Panc1 (cell line): ENCODE measurements at regions not wholly inside any gene's neighbourhood (a gene's known extent, or its start where the extent isn't known, plus 50 kb on each side); places are given as distances from the start of the nearest gene placed in this dataset.

ENCODE experiments used
- ATAC-seq: fragments of 200-7000 bp; cut with Tn5 transposase; 2 replicates; pipeline ENCODE4 v1.9.1; 2020; ENCODE audit warnings: mild to moderate bottlenecking, moderate library complexity
- BruUV-seq: library from RNA; stranded (reverse); fragments of 400-500 nt; replicated peaks from 2 replicates; lab custom pipeline; 2021; lab: Mats Ljungman, UMichigan
- CTCF ChIA-PET: fragments of 300-600 bp; sonication (Branson Sonifier 250); formaldehyde crosslinking; loops from one replicate; lab custom pipeline; 2022; ENCODE audit warnings: antibody characterized with exemption; lab: Charles Lee
- POLR2A ChIA-PET: fragments of 300-600 bp; sonication (Branson Sonifier 250); formaldehyde crosslinking; loops from one replicate; lab custom pipeline; 2022; ENCODE audit warnings: antibody characterized with exemption; lab: Charles Lee
- DNase-seq: peaks from one replicate; pipeline ENCODE4 v3.0.0-alpha.2; 2010; ENCODE audit warnings: low read depth, low spot score
- H3K27ac ChIP-seq: 2 replicates; pipeline ENCODE4 v1.5.1; 2011; ENCODE audit warnings: mild to moderate bottlenecking, low read length, inconsistent platforms
- H3K27me3 ChIP-seq: fragments of 200-500 bp; sonication (Bioruptor generic); 2 replicates; pipeline ENCODE4 v1.6.0; 2014; ENCODE audit warnings: low read length, inconsistent platforms; ENCODE audit not compliant: control insufficient read depth, insufficient read depth
- H3K36me3 ChIP-seq: fragments of 200-500 bp; sonication (Bioruptor generic); 2 replicates; pipeline ENCODE4 v1.5.1; 2014; ENCODE audit warnings: inconsistent platforms, mild to moderate bottlenecking, low read length, moderate library complexity; ENCODE audit not compliant: control insufficient read depth, insufficient read depth
- H3K4me1 ChIP-seq: 2 replicates; pipeline ENCODE4 v1.5.1; 2011; ENCODE audit warnings: inconsistent platforms, mild to moderate bottlenecking, low read length, moderate library complexity; ENCODE audit not compliant: control insufficient read depth, insufficient read depth
- H3K4me3 ChIP-seq, 2 experiments: 2 replicates each; pipeline ENCODE4 v1.5.1; 2011 to 2012; ENCODE audit warnings: low read depth in 2 of 2, low read length in 2 of 2, mild to moderate bottlenecking in 2 of 2, inconsistent platforms in 1 of 2, moderate library complexity in 1 of 2
- H3K9me3 ChIP-seq: fragments of 200-500 bp; sonication (Bioruptor generic); 2 replicates; pipeline ENCODE4 v1.5.1; 2014; ENCODE audit warnings: low read depth, mild to moderate bottlenecking, inconsistent platforms, low read length, moderate library complexity; ENCODE audit not compliant: control insufficient read depth, insufficient read depth
- POLR2AphosphoS5 ChIP-seq: IDR thresholded peaks from 2 replicates; pipeline ENCODE4 v1.6.1; 2012; ENCODE audit warnings: mild to moderate bottlenecking, low read depth, low read length, moderate library complexity
- SIN3A ChIP-seq: IDR thresholded peaks from 2 replicates; pipeline ENCODE4 v1.6.1; 2012; ENCODE audit warnings: low read depth, mild to moderate bottlenecking, low read length, moderate library complexity, borderline replicate concordance; ENCODE audit not compliant: insufficient read depth
- TCF7L2 ChIP-seq: IDR thresholded peaks from 2 replicates; pipeline ENCODE4 v1.6.1; 2011; ENCODE audit warnings: mild to moderate bottlenecking, low read depth, low read length, inconsistent platforms
- in situ Hi-C: cut with HindIII; loops from 2 replicates; pipeline ENCODE4 v1.10.0; 2016; ENCODE audit warnings: low sequenced_read_pairs, low pct_unique_long_range_greater_than_20kb
- intact Hi-C: fragments of 100-400 bp; cut with micrococcal nuclease; formaldehyde crosslinking; loops from one replicate; pipeline ENCODE4 v1.10.0; 2022; ENCODE audit not compliant: unreplicated experiment
- TF ChIP-seq, protein P1 (sequence below): fragments of 450-650 bp; IDR thresholded peaks from 2 replicates; pipeline ENCODE4 v1.5.1; 2017; ENCODE audit warnings: mild to moderate bottlenecking
- TF ChIP-seq, protein P2 (sequence below), 2 experiments: IDR thresholded peaks; 2 replicates each; pipeline ENCODE4 v1.6.1; 2011 to 2012; ENCODE audit warnings: low read depth in 2 of 2, control low read depth in 1 of 2, low read length in 1 of 2, mild to moderate bottlenecking in 1 of 2, moderate library complexity in 1 of 2; ENCODE audit not compliant: insufficient read depth in 1 of 2

DNA sequence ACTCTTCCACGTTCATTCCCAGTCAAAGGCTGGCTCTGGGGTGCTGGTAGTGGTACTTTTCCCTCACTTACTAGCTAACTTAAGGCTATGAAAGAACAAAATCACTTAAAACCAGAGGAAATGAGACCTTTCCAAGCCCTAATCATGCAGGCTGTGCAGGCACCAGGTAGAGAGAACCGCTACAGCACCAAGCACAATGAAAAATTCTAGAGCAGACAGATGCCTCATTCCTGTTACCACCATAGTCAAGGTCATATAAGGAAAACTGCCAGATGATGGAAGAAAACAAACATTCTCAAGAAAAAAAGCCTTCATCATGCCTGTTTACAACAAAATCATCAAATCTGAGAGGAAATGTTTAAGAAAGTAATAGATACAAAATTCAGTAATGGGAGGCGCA, 374.4 kb upstream of the PDE4D start:
- TF ChIP-seq POLR2AphosphoS5 (no peak), TCF7L2 (no peak), SIN3A (no peak)
- TF ChIP-seq, protein P1, sequence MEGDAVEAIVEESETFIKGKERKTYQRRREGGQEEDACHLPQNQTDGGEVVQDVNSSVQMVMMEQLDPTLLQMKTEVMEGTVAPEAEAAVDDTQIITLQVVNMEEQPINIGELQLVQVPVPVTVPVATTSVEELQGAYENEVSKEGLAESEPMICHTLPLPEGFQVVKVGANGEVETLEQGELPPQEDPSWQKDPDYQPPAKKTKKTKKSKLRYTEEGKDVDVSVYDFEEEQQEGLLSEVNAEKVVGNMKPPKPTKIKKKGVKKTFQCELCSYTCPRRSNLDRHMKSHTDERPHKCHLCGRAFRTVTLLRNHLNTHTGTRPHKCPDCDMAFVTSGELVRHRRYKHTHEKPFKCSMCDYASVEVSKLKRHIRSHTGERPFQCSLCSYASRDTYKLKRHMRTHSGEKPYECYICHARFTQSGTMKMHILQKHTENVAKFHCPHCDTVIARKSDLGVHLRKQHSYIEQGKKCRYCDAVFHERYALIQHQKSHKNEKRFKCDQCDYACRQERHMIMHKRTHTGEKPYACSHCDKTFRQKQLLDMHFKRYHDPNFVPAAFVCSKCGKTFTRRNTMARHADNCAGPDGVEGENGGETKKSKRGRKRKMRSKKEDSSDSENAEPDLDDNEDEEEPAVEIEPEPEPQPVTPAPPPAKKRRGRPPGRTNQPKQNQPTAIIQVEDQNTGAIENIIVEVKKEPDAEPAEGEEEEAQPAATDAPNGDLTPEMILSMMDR, result no peak
- TF ChIP-seq, protein P2, sequence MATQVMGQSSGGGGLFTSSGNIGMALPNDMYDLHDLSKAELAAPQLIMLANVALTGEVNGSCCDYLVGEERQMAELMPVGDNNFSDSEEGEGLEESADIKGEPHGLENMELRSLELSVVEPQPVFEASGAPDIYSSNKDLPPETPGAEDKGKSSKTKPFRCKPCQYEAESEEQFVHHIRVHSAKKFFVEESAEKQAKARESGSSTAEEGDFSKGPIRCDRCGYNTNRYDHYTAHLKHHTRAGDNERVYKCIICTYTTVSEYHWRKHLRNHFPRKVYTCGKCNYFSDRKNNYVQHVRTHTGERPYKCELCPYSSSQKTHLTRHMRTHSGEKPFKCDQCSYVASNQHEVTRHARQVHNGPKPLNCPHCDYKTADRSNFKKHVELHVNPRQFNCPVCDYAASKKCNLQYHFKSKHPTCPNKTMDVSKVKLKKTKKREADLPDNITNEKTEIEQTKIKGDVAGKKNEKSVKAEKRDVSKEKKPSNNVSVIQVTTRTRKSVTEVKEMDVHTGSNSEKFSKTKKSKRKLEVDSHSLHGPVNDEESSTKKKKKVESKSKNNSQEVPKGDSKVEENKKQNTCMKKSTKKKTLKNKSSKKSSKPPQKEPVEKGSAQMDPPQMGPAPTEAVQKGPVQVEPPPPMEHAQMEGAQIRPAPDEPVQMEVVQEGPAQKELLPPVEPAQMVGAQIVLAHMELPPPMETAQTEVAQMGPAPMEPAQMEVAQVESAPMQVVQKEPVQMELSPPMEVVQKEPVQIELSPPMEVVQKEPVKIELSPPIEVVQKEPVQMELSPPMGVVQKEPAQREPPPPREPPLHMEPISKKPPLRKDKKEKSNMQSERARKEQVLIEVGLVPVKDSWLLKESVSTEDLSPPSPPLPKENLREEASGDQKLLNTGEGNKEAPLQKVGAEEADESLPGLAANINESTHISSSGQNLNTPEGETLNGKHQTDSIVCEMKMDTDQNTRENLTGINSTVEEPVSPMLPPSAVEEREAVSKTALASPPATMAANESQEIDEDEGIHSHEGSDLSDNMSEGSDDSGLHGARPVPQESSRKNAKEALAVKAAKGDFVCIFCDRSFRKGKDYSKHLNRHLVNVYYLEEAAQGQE (IDR thresholded peaks at IDR 0.05; ENCODE audit: insufficient read depth in 1 of 2, low read depth in 2 of 2, low read length in 1 of 2), result no peak
- no TSS peak for BruUV-seq
- H3K9me3 ChIP-seq, result no peaks in the 10 kb centered on the region
- H3K27me3 ChIP-seq, result no peaks in the 10 kb centered on the region
- H3K4me1 ChIP-seq, result no peaks in the 10 kb centered on the region
- intact Hi-C loops, result no loop called here
- POLR2A ChIA-PET, result no interaction called here
- H3K4me3 ChIP-seq, result no peak overlapping the region
- no peak for ATAC-seq
- no peak for DNase-seq
- no peak overlapping the region for H3K27ac ChIP-seq
- in situ Hi-C loops, result no loop called here
- CTCF ChIA-PET, result no interaction called here
- H3K36me3 ChIP-seq, result no peaks in the 10 kb centered on the region

DNA sequence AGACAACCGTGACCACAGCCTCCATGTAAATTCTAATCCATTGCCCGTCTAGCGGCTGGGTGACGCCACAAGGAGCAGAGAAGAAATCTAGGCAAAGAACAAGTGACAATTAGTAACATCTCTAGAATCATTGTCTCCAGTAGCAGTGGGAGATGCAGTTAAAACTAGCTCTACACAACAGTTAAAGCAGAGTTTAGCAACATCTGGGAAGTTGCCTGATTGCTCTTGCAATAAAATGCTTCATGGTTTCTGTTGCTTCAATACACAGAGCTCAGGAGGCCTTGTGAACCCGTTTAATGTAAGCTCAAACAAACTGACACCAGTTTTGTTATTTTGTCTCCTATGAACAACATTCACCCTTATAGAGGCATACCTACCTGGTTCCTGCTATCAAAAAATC, 369.8 kb upstream of the PDE4D start:
- POLR2A ChIA-PET, result no interaction called here
- H3K27me3 ChIP-seq, result no peaks in the 10 kb centered on the region
- no TSS peak for BruUV-seq
- no peaks in the 10 kb centered on the region for H3K9me3 ChIP-seq
- CTCF ChIA-PET, result no interaction called here
- H3K4me3 ChIP-seq, result no peak overlapping the region
- H3K4me1 ChIP-seq, result no peaks in the 10 kb centered on the region
- no peak for DNase-seq
- no peak for ATAC-seq
- intact Hi-C loops, result no loop called here
- no peak overlapping the region for H3K27ac ChIP-seq
- no peak for TF ChIP-seq TCF7L2
- H3K36me3 ChIP-seq, result no peaks in the 10 kb centered on the region
- in situ Hi-C loops, result no loop called here

DNA sequence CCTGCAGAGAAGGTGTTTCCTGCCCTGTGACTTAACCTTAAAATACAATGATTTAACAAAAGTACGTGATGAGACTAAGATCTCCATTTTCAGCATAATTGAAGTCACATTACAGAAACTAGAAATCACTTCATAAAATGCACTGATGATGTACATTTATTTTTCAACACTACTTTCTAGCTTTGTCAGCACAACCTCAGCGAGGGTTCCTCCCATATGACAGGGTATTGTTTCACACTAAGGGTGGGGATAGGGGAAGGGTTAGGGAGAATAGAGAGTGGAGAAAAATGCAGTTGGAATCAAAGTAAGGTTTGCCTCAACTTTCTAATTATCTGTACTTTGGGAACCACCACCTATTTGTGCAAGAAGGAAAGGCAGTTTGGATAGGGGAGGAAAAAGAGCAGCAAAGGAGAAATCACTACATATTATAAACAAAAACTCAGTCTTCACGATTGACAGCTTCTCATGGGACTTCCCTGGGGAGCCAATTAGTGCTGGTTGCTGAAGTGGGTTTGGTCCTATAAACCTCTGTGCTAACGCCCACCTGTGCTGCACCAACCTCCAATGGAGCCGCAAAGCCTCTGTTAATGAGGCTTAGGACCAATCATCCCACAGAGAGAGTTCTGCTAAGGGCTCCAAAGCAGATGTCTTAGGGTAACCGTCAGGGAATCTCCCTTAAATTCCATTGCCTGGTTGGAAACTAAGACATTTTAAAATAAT, 369.2 kb upstream of the PDE4D start:
- no peaks in the 10 kb centered on the region for H3K9me3 ChIP-seq
- no peaks in the 10 kb centered on the region for H3K36me3 ChIP-seq
- no peak overlapping the region for H3K4me3 ChIP-seq
- intact Hi-C loops, result no loop called here
- POLR2A ChIA-PET, result no interaction called here
- no peaks in the 10 kb centered on the region for H3K4me1 ChIP-seq
- no peaks in the 10 kb centered on the region for H3K27me3 ChIP-seq
- H3K27ac ChIP-seq, result no peak overlapping the region
- ATAC-seq (no peak), DNase-seq (no peak)
- CTCF ChIA-PET, result no interaction called here
- no TSS peak for BruUV-seq
- TF ChIP-seq TCF7L2 (no peak), SIN3A (no peak), POLR2AphosphoS5 (no peak)
- TF ChIP-seq, protein P2 (IDR thresholded peaks at IDR 0.05; ENCODE audit: insufficient read depth in 1 of 2, low read depth in 2 of 2, low read length in 1 of 2), result no peak
- TF ChIP-seq, protein P1, result no peak
- in situ Hi-C loops, result no loop called here
